ENCODE measurements at regions not wholly inside any gene's neighbourhood (a gene's known extent, or its start where the extent isn't known, plus 50 kb on each side); places are given as distances from the start of the nearest gene placed in this dataset.

DNA sequence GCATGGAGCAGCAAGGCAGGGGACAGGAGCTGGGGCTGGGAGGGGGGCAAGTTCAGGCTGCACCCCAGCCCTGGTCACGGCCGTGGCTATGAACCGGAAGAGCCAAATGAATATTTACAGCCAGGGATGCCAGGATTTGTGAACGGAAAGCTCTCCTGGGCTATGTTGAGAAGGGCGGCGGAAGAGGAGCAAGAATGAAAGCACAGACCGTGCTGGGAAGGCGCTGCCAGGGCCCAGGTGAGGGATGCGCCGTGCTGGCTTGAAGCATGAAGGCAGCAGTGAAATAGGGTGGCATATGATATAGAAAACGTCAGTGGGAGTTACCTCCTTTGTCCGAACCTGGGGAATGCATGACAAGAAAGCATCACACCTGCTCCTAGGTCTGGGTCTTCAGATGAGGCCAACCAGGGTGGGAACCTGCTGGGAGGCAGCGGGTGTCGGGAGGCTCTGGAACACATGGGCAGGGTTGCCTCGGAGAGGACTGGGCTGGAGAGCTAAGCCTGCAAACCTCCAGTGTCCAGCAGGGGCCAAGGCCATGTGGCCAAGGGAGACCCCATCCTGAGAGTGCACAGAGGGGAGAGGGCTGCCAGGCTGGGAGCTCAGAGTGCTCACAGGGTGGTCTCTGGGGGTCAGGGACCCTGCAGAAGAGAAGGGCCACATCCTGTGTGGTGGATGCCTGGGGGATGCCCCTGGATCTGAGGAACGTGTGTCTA is 120.6 kb upstream of the TCERG1L start:
- Histone ChIP-seq H3K9ac (ENCODE audit: low read length in 5 of 5) (no peak overlapping the region), H3K27ac (ENCODE audit: low read depth, low read length) (no peak overlapping the region), H3K36me3 (ENCODE audit: control insufficient read depth in 5 of 5, insufficient read depth in 5 of 5, low read length in 5 of 5) (no peaks in the 10 kb centered on the region), H3K27me3 (ENCODE audit: control insufficient read depth in 5 of 5, insufficient read depth in 4 of 5, low read length in 5 of 5) (peaks cover 14 to 38% (median 32%) of the 10 kb centered on the region in 5 donors), H3K4me1 (ENCODE audit: control insufficient read depth in 5 of 5, insufficient read depth in 5 of 5, low read length in 5 of 5) (no peaks in the 10 kb centered on the region), H3K9me3 (ENCODE audit: control insufficient read depth in 5 of 5, low read length in 5 of 5) (no peaks in the 10 kb centered on the region), H3K4me3 (ENCODE audit: low read depth in 1 of 5, low read length in 5 of 5) (no peak overlapping the region)

GRCh38 chr10:131433568-131433967 is 122.0 kb upstream of the TCERG1L start:
- H3K36me3 ChIP-seq (ENCODE audit: control insufficient read depth in 5 of 5, insufficient read depth in 5 of 5, low read length in 5 of 5) = no peaks in the 10 kb centered on the region
- no peaks in the 10 kb centered on the region for H3K9me3 ChIP-seq (ENCODE audit: control insufficient read depth in 5 of 5, low read length in 5 of 5)
- no peak overlapping the region for H3K9ac ChIP-seq (ENCODE audit: low read length in 5 of 5)
- H3K27ac ChIP-seq (ENCODE audit: low read depth, low read length) = no peak overlapping the region
- no peaks in the 10 kb centered on the region for H3K4me1 ChIP-seq (ENCODE audit: control insufficient read depth in 5 of 5, insufficient read depth in 5 of 5, low read length in 5 of 5)
- no peak overlapping the region for H3K4me3 ChIP-seq (ENCODE audit: low read depth in 1 of 5, low read length in 5 of 5)
- peaks cover 18 to 41% (median 30%) of the 10 kb centered on the region in 5 donors for H3K27me3 ChIP-seq (ENCODE audit: control insufficient read depth in 5 of 5, insufficient read depth in 4 of 5, low read length in 5 of 5)

GRCh38 chr10:131435232-131435631 is 123.7 kb upstream of the TCERG1L start:
- no peak overlapping the region for H3K4me3 ChIP-seq (ENCODE audit: low read depth in 1 of 5, low read length in 5 of 5)
- H3K9me3 ChIP-seq (ENCODE audit: control insufficient read depth in 5 of 5, low read length in 5 of 5) = no peaks in the 10 kb centered on the region
- peaks cover 14 to 37% (median 22%) of the 10 kb centered on the region in 5 donors for H3K27me3 ChIP-seq (ENCODE audit: control insufficient read depth in 5 of 5, insufficient read depth in 4 of 5, low read length in 5 of 5)
- H3K4me1 ChIP-seq (ENCODE audit: control insufficient read depth in 5 of 5, insufficient read depth in 5 of 5, low read length in 5 of 5) = no peaks in the 10 kb centered on the region
- H3K27ac ChIP-seq (ENCODE audit: low read depth, low read length) = no peak overlapping the region
- H3K36me3 ChIP-seq (ENCODE audit: control insufficient read depth in 5 of 5, insufficient read depth in 5 of 5, low read length in 5 of 5) = no peaks in the 10 kb centered on the region
- no peak overlapping the region for H3K9ac ChIP-seq (ENCODE audit: low read length in 5 of 5)

DNA sequence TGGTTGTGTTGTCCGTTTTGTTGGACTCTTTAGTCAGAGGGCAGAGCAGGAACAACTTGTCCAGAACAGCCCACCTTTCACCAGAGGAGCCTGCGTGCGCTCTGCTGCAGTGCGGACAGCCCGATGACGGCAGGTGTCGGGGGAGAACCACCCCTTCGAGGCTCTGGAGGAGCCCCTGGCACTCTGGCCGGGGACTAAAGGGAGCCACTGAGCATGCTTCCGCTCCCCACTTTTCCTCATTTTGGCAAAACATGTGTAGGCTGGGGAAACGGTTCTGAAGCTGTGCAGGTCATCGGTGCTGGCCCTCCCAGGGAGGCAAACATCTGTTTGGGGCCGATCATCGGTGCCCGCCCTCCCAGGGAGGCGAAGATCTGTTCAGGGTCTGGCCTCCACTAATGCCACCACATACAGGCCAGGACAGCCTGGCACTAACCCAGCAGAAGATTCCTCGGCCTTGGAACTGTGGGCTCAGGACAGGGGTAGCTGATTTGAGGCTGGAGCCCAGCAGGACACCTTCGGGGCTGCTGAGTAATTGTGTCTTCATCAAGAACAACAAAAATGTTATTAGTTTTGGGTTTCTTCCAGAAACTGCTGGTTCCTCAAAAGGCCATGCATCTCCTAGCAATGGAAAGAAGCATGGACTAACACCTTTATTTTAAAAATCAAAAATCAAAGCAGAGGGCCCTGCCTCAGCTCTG is 124.4 kb upstream of the TCERG1L start:
- Histone ChIP-seq H3K4me3 (ENCODE audit: low read depth in 1 of 5, low read length in 5 of 5) (no peak overlapping the region), H3K9me3 (ENCODE audit: control insufficient read depth in 5 of 5, low read length in 5 of 5) (no peaks in the 10 kb centered on the region), H3K27ac (ENCODE audit: low read depth, low read length) (no peak overlapping the region), H3K9ac (ENCODE audit: low read length in 5 of 5) (no peak overlapping the region), H3K36me3 (ENCODE audit: control insufficient read depth in 5 of 5, insufficient read depth in 5 of 5, low read length in 5 of 5) (no peaks in the 10 kb centered on the region), H3K27me3 (ENCODE audit: control insufficient read depth in 5 of 5, insufficient read depth in 4 of 5, low read length in 5 of 5) (peaks cover 19 to 41% (median 21%) of the 10 kb centered on the region in 5 donors), H3K4me1 (ENCODE audit: control insufficient read depth in 5 of 5, insufficient read depth in 5 of 5, low read length in 5 of 5) (no peaks in the 10 kb centered on the region)

DNA sequence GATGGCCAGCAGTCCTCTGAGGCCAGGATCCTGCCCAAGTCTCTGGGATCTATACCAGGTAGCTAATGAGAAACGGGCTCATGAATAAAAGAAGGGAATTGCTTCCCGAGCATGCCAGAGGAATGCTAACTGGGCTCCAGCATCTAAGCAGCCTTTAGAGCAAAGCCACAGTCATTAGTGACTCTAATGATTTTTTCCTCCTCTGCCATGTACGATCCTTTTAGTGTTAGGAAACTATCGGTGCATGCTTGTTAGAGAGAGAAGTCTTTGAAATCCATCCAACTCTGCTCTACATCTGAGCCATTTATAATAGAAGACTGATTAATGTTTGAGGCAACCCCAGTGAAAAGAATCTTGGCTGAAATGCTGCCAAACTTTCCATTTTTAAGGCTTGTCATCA is 124.9 kb upstream of the TCERG1L start:
- Histone ChIP-seq H3K4me1 (ENCODE audit: control insufficient read depth in 5 of 5, insufficient read depth in 5 of 5, low read length in 5 of 5) (no peaks in the 10 kb centered on the region), H3K36me3 (ENCODE audit: control insufficient read depth in 5 of 5, insufficient read depth in 5 of 5, low read length in 5 of 5) (no peaks in the 10 kb centered on the region), H3K27me3 (ENCODE audit: control insufficient read depth in 5 of 5, insufficient read depth in 4 of 5, low read length in 5 of 5) (peaks cover 18 to 42% (median 26%) of the 10 kb centered on the region in 5 donors), H3K27ac (ENCODE audit: low read depth, low read length) (no peak overlapping the region), H3K4me3 (ENCODE audit: low read depth in 1 of 5, low read length in 5 of 5) (no peak overlapping the region), H3K9me3 (ENCODE audit: control insufficient read depth in 5 of 5, low read length in 5 of 5) (no peaks in the 10 kb centered on the region), H3K9ac (ENCODE audit: low read length in 5 of 5) (no peak overlapping the region)

- Histone ChIP-seq H3K4me1 (ENCODE audit: control insufficient read depth in 5 of 5, insufficient read depth in 5 of 5, low read length in 5 of 5) (no peaks in the 10 kb centered on the region), H3K9me3 (ENCODE audit: control insufficient read depth in 5 of 5, low read length in 5 of 5) (no peaks in the 10 kb centered on the region), H3K27ac (ENCODE audit: low read depth, low read length) (no peak overlapping the region), H3K36me3 (ENCODE audit: control insufficient read depth in 5 of 5, insufficient read depth in 5 of 5, low read length in 5 of 5) (no peaks in the 10 kb centered on the region), H3K9ac (ENCODE audit: low read length in 5 of 5) (no peak overlapping the region), H3K27me3 (ENCODE audit: control insufficient read depth in 5 of 5, insufficient read depth in 4 of 5, low read length in 5 of 5) (peaks cover 11 to 36% (median 23%) of the 10 kb centered on the region in 5 donors), H3K4me3 (ENCODE audit: low read depth in 1 of 5, low read length in 5 of 5) (no peak overlapping the region)
Measured at GRCh38 chr10:131437556-131438475, 126.3 kb upstream of the TCERG1L start.

GRCh38 chr10:131438665-131439064 is 127.1 kb upstream of the TCERG1L start:
- H3K36me3 ChIP-seq (ENCODE audit: control insufficient read depth in 5 of 5, insufficient read depth in 5 of 5, low read length in 5 of 5) = no peaks in the 10 kb centered on the region
- H3K27ac ChIP-seq (ENCODE audit: low read depth, low read length) = no peak overlapping the region
- H3K9me3 ChIP-seq (ENCODE audit: control insufficient read depth in 5 of 5, low read length in 5 of 5) = no peaks in the 10 kb centered on the region
- H3K27me3 ChIP-seq (ENCODE audit: control insufficient read depth in 5 of 5, insufficient read depth in 4 of 5, low read length in 5 of 5) = peaks cover 11 to 39% (median 21%) of the 10 kb centered on the region in 5 donors
- H3K9ac ChIP-seq (ENCODE audit: low read length in 5 of 5) = no peak overlapping the region
- H3K4me3 ChIP-seq (ENCODE audit: low read depth in 1 of 5, low read length in 5 of 5) = no peak overlapping the region
- no peaks in the 10 kb centered on the region for H3K4me1 ChIP-seq (ENCODE audit: control insufficient read depth in 5 of 5, insufficient read depth in 5 of 5, low read length in 5 of 5)

DNA sequence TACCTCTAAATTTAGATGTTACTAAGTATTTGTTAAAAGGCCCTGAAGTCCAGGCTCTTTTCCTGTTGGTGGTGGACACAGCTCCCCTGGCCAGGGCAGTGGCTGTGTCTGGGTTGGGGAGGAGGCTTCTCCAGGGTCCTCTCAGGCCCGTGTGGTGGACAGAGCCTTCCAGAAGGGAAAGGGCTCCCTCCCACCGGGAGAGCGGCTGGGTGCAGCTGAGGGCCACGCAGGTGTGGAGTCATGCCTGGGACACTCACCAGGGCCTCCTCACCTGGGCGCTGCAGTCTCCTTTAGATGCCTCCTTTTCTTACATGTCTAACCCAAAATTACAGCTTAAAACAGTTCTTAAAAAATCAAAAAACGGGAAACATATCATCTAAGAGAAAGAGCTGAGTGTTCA is 128.2 kb upstream of the TCERG1L start:
- Histone ChIP-seq H3K36me3 (ENCODE audit: control insufficient read depth in 5 of 5, insufficient read depth in 5 of 5, low read length in 5 of 5) (no peaks in the 10 kb centered on the region), H3K4me3 (ENCODE audit: low read depth in 1 of 5, low read length in 5 of 5) (no peak overlapping the region), H3K9ac (ENCODE audit: low read length in 5 of 5) (no peak overlapping the region), H3K27me3 (ENCODE audit: control insufficient read depth in 5 of 5, insufficient read depth in 4 of 5, low read length in 5 of 5) (peaks cover 14 to 47% (median 30%) of the 10 kb centered on the region in 5 donors), H3K4me1 (ENCODE audit: control insufficient read depth in 5 of 5, insufficient read depth in 5 of 5, low read length in 5 of 5) (no peaks in the 10 kb centered on the region), H3K27ac (ENCODE audit: low read depth, low read length) (no peak overlapping the region), H3K9me3 (ENCODE audit: control insufficient read depth in 5 of 5, low read length in 5 of 5) (no peaks in the 10 kb centered on the region)

DNA sequence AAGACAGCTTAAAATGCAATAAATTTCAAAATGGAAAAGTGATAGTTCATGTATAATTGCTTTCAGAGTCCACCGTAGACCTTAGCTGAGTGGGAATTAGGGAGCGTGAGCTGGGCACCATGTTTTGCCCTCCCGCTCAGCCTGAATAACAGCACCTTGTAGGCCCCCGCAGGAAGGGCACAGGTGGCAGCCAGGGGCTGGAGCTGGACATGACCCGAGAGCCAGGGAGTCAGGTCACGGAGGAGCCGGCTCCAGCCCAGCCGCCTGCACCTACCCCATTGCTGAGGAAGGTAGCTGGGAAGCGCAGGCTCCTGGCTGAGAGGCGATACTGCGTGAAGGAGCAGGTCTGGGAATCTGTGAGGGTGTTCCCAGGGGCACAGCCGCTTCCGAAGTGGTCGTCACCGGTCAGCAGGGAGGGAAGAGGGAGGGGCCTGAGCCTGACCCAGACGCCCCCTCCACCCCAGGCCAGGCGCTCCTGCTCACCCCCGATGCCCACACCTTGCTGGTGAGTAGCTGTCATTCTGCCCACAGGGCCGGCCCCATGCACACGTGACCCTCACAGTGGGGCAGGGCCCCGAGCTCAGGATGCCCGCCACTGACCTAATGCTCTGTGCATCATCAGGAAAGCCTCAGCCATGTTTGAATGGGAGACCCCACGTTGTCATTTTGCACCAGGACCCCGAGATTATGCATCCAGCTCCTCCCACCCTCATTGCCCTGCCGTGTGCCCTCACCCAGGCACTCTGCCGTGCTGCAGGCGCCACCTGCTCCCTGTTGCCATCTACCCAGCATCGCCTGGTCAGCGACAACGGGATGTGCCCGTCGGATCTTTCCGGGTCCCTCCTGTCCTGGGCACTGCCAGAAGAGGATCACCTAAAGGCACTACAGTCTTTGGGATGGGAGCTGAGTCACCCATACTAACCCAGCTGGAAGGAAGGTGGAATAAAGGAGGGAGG is 129.2 kb upstream of the TCERG1L start:
- Histone ChIP-seq H3K36me3 (ENCODE audit: control insufficient read depth in 5 of 5, insufficient read depth in 5 of 5, low read length in 5 of 5) (no peaks in the 10 kb centered on the region), H3K9me3 (ENCODE audit: control insufficient read depth in 5 of 5, low read length in 5 of 5) (no peaks in the 10 kb centered on the region), H3K4me1 (ENCODE audit: control insufficient read depth in 5 of 5, insufficient read depth in 5 of 5, low read length in 5 of 5) (no peaks in the 10 kb centered on the region), H3K4me3 (ENCODE audit: low read depth in 1 of 5, low read length in 5 of 5) (no peak overlapping the region), H3K27me3 (ENCODE audit: control insufficient read depth in 5 of 5, insufficient read depth in 4 of 5, low read length in 5 of 5) (peaks cover 16 to 50% (median 37%) of the 10 kb centered on the region in 5 donors), H3K27ac (ENCODE audit: low read depth, low read length) (no peak overlapping the region), H3K9ac (ENCODE audit: low read length in 5 of 5) (no peak overlapping the region)
